Omental fat pad (tissue), 3 donors: ENCODE measurements at regions not wholly inside any gene's neighbourhood (a gene's known extent, or its start where the extent isn't known, plus 50 kb on each side); places are given as distances from the start of the nearest gene placed in this dataset.

Experiments
- ATAC-seq: fragments of 150-250 bp; one replicate; pipeline ENCODE4 v1.9.1; 2016; ENCODE audit warnings: mild to moderate bottlenecking, moderate library complexity; ENCODE audit not compliant: low FRiP score
- DNase-seq: peaks from one replicate; pipeline ENCODE4 v3.0.0-alpha.2; 2019; ENCODE audit warnings: low spot score
- TF ChIP-seq, protein P1 (sequence below), 3 donors: fragments of 450-650 bp; IDR thresholded peaks; one replicate each; pipeline ENCODE4 v1.5.1; 2016 to 2017; ENCODE audit warnings: antibody characterized with exemption in 3 of 3, mild to moderate bottlenecking in 3 of 3, moderate library complexity in 2 of 3

DNA sequence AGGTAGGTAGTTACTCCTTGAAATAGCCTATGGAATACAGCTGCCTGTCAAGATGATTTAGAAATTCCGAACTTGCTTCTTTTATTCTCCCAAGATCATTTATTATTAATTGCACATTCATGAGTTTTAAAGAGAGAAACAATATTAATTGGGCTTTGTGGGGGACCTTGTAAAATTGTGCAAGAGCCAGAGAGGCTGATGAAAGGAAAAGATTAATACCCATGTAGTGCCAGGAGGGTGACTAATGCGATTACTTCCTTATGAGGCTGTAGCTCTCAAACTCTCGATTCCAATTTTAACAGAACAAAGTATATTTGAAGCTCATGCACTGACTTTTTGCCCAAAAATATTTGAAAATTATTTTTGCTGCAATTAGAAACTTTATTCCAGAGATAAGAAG lies 423.8 kb upstream of the ID4 start:
- ATAC-seq (peak; percentile 59), DNase-seq (no peak)
- TF ChIP-seq, protein P1, sequence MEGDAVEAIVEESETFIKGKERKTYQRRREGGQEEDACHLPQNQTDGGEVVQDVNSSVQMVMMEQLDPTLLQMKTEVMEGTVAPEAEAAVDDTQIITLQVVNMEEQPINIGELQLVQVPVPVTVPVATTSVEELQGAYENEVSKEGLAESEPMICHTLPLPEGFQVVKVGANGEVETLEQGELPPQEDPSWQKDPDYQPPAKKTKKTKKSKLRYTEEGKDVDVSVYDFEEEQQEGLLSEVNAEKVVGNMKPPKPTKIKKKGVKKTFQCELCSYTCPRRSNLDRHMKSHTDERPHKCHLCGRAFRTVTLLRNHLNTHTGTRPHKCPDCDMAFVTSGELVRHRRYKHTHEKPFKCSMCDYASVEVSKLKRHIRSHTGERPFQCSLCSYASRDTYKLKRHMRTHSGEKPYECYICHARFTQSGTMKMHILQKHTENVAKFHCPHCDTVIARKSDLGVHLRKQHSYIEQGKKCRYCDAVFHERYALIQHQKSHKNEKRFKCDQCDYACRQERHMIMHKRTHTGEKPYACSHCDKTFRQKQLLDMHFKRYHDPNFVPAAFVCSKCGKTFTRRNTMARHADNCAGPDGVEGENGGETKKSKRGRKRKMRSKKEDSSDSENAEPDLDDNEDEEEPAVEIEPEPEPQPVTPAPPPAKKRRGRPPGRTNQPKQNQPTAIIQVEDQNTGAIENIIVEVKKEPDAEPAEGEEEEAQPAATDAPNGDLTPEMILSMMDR (IDR thresholded peaks at IDR 0.05) = no peak

DNA sequence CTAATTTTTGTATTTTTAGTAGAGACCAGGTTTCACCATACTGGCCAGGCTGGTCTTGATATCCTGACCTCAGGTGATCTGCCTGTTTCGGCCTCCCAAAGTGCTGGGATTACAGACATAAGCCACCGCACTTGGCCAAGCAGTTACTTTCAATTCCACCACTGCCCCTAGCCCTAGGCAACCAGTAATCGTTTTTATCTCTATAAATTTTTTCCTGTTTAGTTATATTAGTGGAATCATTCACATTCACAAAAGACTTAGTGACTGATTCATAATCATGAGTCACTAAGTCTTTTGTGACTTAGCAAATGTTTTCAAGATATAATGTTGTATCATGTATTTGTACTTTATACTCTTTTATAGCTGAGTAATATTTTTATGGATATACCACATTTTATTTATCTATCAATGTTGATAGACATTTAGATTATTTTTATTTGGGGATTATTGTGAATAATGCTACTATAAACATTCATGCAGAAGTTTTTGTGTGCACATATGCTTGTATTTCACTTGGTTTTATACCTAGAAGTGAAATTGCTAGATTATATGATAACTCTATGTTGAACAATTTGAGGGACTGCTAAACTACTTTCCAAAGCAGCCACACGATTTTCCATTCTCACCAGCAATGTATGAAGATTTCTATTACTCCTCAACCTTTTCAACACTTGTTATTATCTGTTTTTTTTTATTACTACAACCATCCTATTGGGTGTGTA lies 421.4 kb upstream of the ID4 start:
- ATAC-seq (no peak), DNase-seq (no peak)
- TF ChIP-seq, protein P1 (IDR thresholded peaks at IDR 0.05) = no peak

DNA sequence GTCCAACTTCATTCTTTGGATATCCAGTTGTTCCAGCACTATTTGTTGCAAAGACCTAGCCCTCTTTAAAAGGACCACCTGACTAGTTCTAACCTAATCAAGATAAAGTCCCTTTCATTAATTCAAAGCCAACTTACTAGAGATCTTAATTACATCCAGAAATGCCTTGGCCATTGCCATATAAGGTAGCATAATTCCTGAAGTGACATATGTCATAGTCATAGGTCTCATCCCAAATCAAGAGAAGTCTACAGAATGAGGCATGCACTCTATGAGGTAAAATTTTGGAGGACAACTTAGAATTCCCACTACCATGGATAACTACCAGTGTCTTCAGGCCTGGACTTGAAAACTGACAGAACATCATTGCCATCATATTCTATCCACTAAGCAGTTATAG lies 420.4 kb upstream of the ID4 start:
- ATAC-seq = no peak

DNA sequence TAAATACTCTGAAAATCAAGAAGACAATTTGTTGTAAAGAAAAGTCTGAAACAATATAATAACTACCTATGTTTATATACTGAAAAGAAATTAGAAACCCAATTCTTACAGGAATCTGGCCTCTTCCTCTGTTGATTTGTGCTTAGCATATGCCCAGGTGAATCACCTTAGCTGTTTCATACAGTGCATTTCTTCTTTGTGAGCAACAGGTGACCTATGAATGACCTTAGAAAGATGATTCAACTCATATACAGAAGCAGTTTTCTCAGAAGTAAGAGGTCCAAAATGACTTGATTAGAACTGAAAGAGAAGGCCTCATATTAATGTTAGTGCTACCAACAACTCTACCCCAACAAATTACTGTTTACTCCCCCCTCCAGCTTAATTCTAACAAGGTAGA lies 419.5 kb upstream of the ID4 start:
- peak; percentile 75 for ATAC-seq
- TF ChIP-seq, protein P1 (IDR thresholded peaks at IDR 0.05) = no peak
- no peak for DNase-seq

More for the DNA sequence above, 420.4 kb upstream of the ID4 start:
- DNase-seq = no peak
- TF ChIP-seq, protein P1 (IDR thresholded peaks at IDR 0.05) = no peak

DNA sequence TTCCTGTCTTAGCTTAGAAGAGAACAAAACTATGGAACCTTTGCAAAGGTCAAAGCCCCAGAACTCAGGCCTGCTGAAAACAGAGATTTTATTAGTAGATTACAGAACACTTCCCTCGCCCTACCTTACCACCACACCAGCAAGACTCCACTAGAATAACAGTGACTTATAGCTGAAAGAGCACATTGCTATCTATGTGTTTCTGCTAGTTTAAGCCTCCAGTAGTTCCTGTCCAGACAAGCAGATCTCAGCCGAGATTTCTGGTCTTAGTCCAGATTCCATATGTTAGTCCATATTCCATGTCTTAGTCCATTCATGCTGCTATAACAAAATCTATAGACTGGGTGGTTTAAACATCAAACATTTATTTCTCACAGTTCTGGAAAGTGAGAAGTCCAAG lies 412.3 kb upstream of the ID4 start:
- TF ChIP-seq, protein P1 (IDR thresholded peaks at IDR 0.05) = no peak
- ATAC-seq (no peak), DNase-seq (no peak)

DNA sequence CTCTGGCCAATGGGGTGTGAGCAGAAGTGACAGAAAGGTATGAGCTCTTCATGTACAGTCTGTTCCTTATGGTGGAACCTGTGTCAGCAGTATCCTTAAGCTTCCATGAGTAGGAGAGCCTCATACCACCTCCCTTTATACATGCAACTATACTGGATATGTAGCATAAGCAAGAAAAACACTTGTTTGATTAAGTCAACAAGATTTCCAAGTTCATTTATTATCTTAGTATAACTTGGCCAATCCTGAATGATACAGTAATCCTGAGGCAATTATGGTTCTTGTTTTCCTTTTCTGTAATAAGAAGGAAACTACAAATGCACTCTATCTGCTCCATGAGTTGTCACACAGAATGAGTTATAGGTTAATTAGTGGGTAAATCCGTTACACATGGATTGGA lies 409.6 kb upstream of the ID4 start:
- DNase-seq (no peak), ATAC-seq (no peak)
- TF ChIP-seq, protein P1 (IDR thresholded peaks at IDR 0.05) = no peak

DNA sequence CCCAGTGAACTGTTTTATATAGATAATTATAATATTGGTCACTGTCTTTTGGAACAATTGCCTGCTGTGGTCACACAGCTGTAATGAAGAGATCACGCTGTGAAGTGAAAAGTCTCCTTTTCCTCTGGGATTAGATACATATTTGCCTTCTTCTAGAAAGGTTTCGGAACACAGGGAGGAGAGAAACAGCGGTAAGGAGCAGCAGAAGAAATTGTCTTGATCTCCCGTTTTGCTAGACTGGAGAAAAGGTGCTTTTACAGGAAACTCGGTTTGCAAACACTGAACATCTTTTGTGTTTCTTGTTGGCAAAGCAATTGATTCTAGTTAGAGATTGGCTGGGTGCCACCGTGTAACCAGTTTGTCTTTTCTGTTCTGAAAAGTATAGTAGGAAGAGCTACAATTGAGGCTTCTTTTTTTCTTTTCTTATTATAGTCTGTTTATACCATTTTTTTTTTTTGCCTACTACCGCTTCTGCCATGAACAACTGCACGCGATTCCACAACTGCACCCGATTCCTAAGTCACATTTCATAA lies 404.1 kb upstream of the ID4 start:
- TF ChIP-seq, protein P1 (IDR thresholded peaks at IDR 0.05) = no peak
- DNase-seq (no peak), ATAC-seq (no peak)
